HL-60 (cell line): ENCODE measurements at regions not wholly inside any gene's neighbourhood (a gene's known extent, or its start where the extent isn't known, plus 50 kb on each side); places are given as distances from the start of the nearest gene placed in this dataset.

Source experiments
- DNase-seq, 2 experiments: peaks; one replicate each; pipeline ENCODE4 v3.0.0-alpha.2; 2010 to 2020; ENCODE audit warnings: low read depth in 1 of 2, low spot score in 1 of 2
- H3K27ac ChIP-seq: fragments of 250-450 bp; sonication (Bioruptor Pico); replicated peaks from 2 replicates; pipeline ENCODE4 v1.5.1; 2020; ENCODE audit warnings: mild to moderate bottlenecking, moderate library complexity
- H3K27me3 ChIP-seq: fragments of 250-450 bp; sonication (Bioruptor Pico); 2 replicates; pipeline ENCODE4 v1.5.1; 2021; ENCODE audit warnings: mild to moderate bottlenecking, moderate library complexity; ENCODE audit not compliant: insufficient read depth, poor library complexity, severe bottlenecking
- H3K4me3 ChIP-seq: replicated peaks from 2 replicates; pipeline ENCODE4 v1.5.1; 2011; ENCODE audit warnings: mild to moderate bottlenecking, control low read depth, low read length; ENCODE audit not compliant: insufficient read depth
- CTCF ChIP-seq: IDR thresholded peaks from one replicate; pipeline ENCODE4 v1.5.1; 2011; ENCODE audit warnings: low read length, control low read depth, inconsistent platforms; ENCODE audit not compliant: insufficient read depth
- GABPA ChIP-seq: IDR thresholded peaks from 2 replicates; pipeline ENCODE4 v1.6.1; 2012; ENCODE audit warnings: low read depth
- POLR2AphosphoS5 ChIP-seq: IDR thresholded peaks from 2 replicates; pipeline ENCODE4 v1.6.1; 2012; ENCODE audit warnings: low read depth
- REST ChIP-seq: IDR thresholded peaks from 2 replicates; pipeline ENCODE4 v1.6.1; 2012; ENCODE audit warnings: low read depth; ENCODE audit not compliant: insufficient replicate concordance
- SPI1 ChIP-seq: IDR thresholded peaks from 2 replicates; pipeline ENCODE4 v1.6.1; 2012; ENCODE audit warnings: low read depth, mild to moderate bottlenecking, borderline replicate concordance

- Histone ChIP-seq H3K27ac (no peak overlapping the region), H3K4me3 (no peak overlapping the region), H3K27me3 (no peaks in the 10 kb centered on the region)
- no peak for DNase-seq
- no peak for TF ChIP-seq CTCF
- TF ChIP-seq REST, result no peak
- TF ChIP-seq POLR2AphosphoS5, result no peak
- no peak for TF ChIP-seq GABPA
- TF ChIP-seq SPI1, result no peak
These were observed 750.6 kb upstream of the ADGRB3 start for GRCh38 chr6:67884442-67884841.

GRCh38 chr6:67883500-67884366 is 751.3 kb upstream of the ADGRB3 start:
- no peak for DNase-seq
- H3K4me3 ChIP-seq, result no peak overlapping the region
- H3K27ac ChIP-seq, result no peak overlapping the region
- TF ChIP-seq CTCF (no peak), SPI1 (no peak), POLR2AphosphoS5 (no peak), REST (no peak), GABPA (no peak)
- no peaks in the 10 kb centered on the region for H3K27me3 ChIP-seq

GRCh38 chr6:67882436-67883311 is 752.4 kb upstream of the ADGRB3 start:
- no peak overlapping the region for H3K4me3 ChIP-seq
- DNase-seq, result no peak
- no peak overlapping the region for H3K27ac ChIP-seq
- no peak for TF ChIP-seq GABPA
- no peak for TF ChIP-seq CTCF
- TF ChIP-seq POLR2AphosphoS5, result no peak
- TF ChIP-seq REST, result no peak
- TF ChIP-seq SPI1, result no peak
- no peaks in the 10 kb centered on the region for H3K27me3 ChIP-seq
